Lower leg skin (tissue), 4 donors: ENCODE measurements at regions not wholly inside any gene's neighbourhood (a gene's known extent, or its start where the extent isn't known, plus 50 kb on each side); places are given as distances from the start of the nearest gene placed in this dataset.

ENCODE experiments used
- DNase-seq, 2 donors: peaks; one replicate each; pipeline ENCODE4 v3.0.0-alpha.2; 2019; ENCODE audit warnings: low spot score in 2 of 2
- H3K4me3 ChIP-seq: fragments of 200-600 bp; sonication (generic); 2 replicates; pipeline ENCODE4 v1.5.1; 2017; ENCODE audit warnings: mild to moderate bottlenecking, low read depth; ENCODE audit not compliant: poor library complexity, severe bottlenecking
- POLR2A ChIP-seq, 2 donors: fragments of 450-650 bp; IDR thresholded peaks; one replicate each; pipeline ENCODE4 v1.6.1; 2016 to 2017; ENCODE audit warnings: antibody characterized with exemption in 2 of 2, mild to moderate bottlenecking in 1 of 2, moderate library complexity in 1 of 2
- WGBS, 2 donors: methylation state at CpG; one replicate each; pipeline ENCODE4 v1.1.5; 2018; 5-methylcytosine and 5-hydroxymethylcytosine counted together
- intact Hi-C: fragments of 100-400 bp; cut with DNase I; formaldehyde crosslinking; loops from one replicate; pipeline ENCODE4 v1.15.0; 2023; ENCODE audit warnings: low total_unique reads
- TF ChIP-seq, protein P1 (sequence below), 3 donors: fragments of 450-650 bp; IDR thresholded peaks; one replicate each; pipeline ENCODE4 v1.5.1; 2016; ENCODE audit warnings: antibody characterized with exemption in 3 of 3, mild to moderate bottlenecking in 3 of 3, moderate library complexity in 2 of 3

DNA sequence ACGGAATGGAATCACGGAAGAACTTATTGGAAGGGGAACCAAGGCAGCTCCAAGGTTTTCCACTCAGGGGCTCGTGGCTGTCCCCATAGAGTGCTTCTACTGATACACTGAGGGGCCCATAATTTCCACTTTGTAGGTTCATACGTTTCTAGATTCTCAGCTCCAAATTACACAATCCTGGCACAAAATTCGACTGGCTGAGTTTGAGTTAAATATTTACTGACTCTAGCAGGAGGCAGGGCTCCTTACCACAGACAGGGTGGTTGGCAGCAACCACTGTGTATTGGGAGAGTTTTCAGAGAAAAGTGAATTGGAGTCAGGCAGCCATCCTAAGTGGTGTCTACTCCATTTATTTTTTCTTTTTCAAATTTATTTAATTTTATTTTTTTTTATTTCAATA is 55.4 kb upstream of the SEC61G start:
- intact Hi-C loops: no loop called here
- no peak overlapping the region for H3K4me3 ChIP-seq
- no peak for DNase-seq
- WGBS, 2 donors: 65 to 73% methylated on average over 5 of the region's 5 CpGs
- TF ChIP-seq POLR2A (IDR thresholded peaks at IDR 0.05): no peak
- TF ChIP-seq, protein P1, sequence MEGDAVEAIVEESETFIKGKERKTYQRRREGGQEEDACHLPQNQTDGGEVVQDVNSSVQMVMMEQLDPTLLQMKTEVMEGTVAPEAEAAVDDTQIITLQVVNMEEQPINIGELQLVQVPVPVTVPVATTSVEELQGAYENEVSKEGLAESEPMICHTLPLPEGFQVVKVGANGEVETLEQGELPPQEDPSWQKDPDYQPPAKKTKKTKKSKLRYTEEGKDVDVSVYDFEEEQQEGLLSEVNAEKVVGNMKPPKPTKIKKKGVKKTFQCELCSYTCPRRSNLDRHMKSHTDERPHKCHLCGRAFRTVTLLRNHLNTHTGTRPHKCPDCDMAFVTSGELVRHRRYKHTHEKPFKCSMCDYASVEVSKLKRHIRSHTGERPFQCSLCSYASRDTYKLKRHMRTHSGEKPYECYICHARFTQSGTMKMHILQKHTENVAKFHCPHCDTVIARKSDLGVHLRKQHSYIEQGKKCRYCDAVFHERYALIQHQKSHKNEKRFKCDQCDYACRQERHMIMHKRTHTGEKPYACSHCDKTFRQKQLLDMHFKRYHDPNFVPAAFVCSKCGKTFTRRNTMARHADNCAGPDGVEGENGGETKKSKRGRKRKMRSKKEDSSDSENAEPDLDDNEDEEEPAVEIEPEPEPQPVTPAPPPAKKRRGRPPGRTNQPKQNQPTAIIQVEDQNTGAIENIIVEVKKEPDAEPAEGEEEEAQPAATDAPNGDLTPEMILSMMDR (IDR thresholded peaks at IDR 0.05): no peak

GRCh38 chr7:54817152-54817551 is 58.1 kb upstream of the SEC61G start:
- DNase-seq: no peak
- intact Hi-C loops: no loop called here
- 73% methylated on average over 5 of the region's 5 CpGs for WGBS, 2 donors
- no peak overlapping the region for H3K4me3 ChIP-seq
- TF ChIP-seq, protein P1 (IDR thresholded peaks at IDR 0.05): no peak
- TF ChIP-seq POLR2A (IDR thresholded peaks at IDR 0.05): no peak

DNA sequence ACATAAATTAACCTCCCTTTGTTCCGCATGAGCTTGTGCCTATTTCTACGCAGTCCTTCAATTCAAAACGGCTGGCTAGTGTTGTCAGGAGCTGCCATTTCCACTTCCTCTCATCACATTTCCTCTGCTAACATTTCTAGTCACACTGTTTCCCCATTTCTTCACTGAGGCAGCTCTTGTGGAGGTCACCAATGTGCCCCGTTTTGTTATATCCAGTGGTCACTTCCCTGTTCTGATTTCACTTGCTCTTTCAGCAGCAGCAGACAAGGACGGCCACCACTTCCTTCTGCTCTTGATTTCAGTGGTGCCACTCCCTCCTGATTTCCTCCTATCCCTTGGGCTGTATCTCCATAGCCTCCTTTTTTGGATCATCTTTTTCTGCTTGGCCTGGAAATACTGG is 64.8 kb upstream of the SEC61G start:
- H3K4me3 ChIP-seq: no peak overlapping the region
- intact Hi-C loops: no loop called here
- WGBS, 2 donors: 26 to 47% methylated on average over 5 of the region's 5 CpGs
- no peak for DNase-seq
- TF ChIP-seq POLR2A (IDR thresholded peaks at IDR 0.05): no peak
- TF ChIP-seq, protein P1 (IDR thresholded peaks at IDR 0.05): no peak

GRCh38 chr7:54824655-54825054 is 65.6 kb upstream of the SEC61G start:
- intact Hi-C loops: no loop called here
- TF ChIP-seq POLR2A (IDR thresholded peaks at IDR 0.05): no peak
- TF ChIP-seq, protein P1 (IDR thresholded peaks at IDR 0.05): no peak
- DNase-seq: no peak
- 67 to 68% methylated on average over 1 of the region's 1 CpG for WGBS, 2 donors
- no peak overlapping the region for H3K4me3 ChIP-seq

DNA sequence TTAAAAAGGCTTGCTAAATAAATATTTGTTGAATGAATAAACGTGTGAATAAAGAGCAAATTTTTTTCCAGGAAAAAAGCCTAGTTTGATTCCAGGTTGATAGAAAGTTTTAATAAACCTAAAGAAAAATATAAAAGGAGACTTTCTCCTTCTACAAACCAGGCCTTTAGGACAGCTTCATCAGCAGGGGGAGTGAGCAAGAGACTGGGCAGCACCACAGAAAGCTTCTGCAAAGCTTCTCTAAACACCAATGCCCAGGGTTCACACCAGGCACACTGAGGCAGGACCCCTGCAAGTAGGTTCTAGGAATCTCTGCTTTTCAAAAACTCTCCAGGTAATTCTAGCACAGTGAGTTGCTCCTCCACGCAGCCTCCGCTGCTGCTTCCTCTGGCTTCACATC is 66.4 kb upstream of the SEC61G start:
- intact Hi-C loops: no loop called here
- DNase-seq: no peak
- H3K4me3 ChIP-seq: no peak overlapping the region
- 86 to 92% methylated on average over 3 of the region's 3 CpGs for WGBS, 2 donors
- TF ChIP-seq, protein P1 (IDR thresholded peaks at IDR 0.05): no peak
- no peak for TF ChIP-seq POLR2A (IDR thresholded peaks at IDR 0.05)

DNA sequence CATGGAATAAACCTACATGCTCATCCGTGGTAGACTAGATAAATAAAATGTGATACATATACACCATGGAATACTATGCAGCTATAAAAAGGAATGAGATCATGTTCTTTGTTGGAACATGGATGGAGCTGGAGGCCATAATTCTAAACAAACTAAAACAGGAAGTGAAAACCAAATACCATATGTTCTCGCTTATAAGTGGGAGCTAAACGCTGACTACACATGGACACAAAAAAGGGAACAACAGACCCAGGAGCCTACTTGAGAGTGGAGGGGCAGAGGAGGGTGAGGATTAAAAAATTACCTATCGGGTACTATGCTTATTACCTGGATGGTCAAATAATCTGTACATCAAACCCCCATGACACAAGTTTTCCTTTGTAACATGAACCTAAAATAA is 68.7 kb upstream of the SEC61G start:
- 75 to 83% methylated on average over 4 of the region's 4 CpGs for WGBS, 2 donors
- TF ChIP-seq, protein P1 (IDR thresholded peaks at IDR 0.05): no peak
- no peak for TF ChIP-seq POLR2A (IDR thresholded peaks at IDR 0.05)
- no peak for DNase-seq
- intact Hi-C loops: no loop called here
- no peak overlapping the region for H3K4me3 ChIP-seq
